Left lung (tissue), 4 donors: ENCODE measurements at regions not wholly inside any gene's neighbourhood (a gene's known extent, or its start where the extent isn't known, plus 50 kb on each side); places are given as distances from the start of the nearest gene placed in this dataset.
A peak's percentile ranks its signal among the peaks of the same experiment; 100 is the strongest.

Experiments used
- ATAC-seq: fragments of 200-7000 bp; cut with Tn5 transposase; one replicate; pipeline ENCODE4 v1.9.1; 2020; ENCODE audit warnings: moderate library complexity
- DNase-seq, 4 donors: peaks; one replicate each; pipeline ENCODE4 v3.0.0-alpha.2; 2013 to 2020
- H3K27ac ChIP-seq, 2 donors: fragments of 200-600 bp; sonication (generic) in 1 of 2; one replicate each; pipeline versions ENCODE4 v1.5.0 to v1.8.0; 2020 to 2021
- H3K27me3 ChIP-seq, 2 donors: fragments of 200-600 bp; sonication (generic) in 1 of 2; one replicate each; pipeline versions ENCODE4 v1.5.0 to v1.8.0; 2020 to 2021
- H3K36me3 ChIP-seq, 2 donors: fragments of 200-600 bp; sonication (generic) in 1 of 2; one replicate each; pipeline versions ENCODE4 v1.5.0 to v1.8.0; 2020 to 2021
- H3K4me1 ChIP-seq, 2 donors: fragments of 200-600 bp; one replicate each; pipeline ENCODE4 v1.8.0; 2021
- H3K4me3 ChIP-seq, 2 donors: fragments of 200-600 bp; sonication (generic) in 1 of 2; one replicate each; pipeline versions ENCODE4 v1.5.0 to v1.8.0; 2020 to 2021; ENCODE audit warnings: mild to moderate bottlenecking in 1 of 2
- H3K9me3 ChIP-seq, 2 donors: fragments of 200-600 bp; sonication (generic) in 1 of 2; one replicate each; pipeline versions ENCODE4 v1.5.0 to v1.8.0; 2020 to 2021
- CTCF ChIP-seq, 2 donors: fragments of 200-600 bp; sonication (generic) in 1 of 2; IDR thresholded peaks; one replicate each; pipeline versions ENCODE4 v1.5.0 to v1.8.0; 2021; ENCODE audit warnings: antibody characterized with exemption in 2 of 2
- intact Hi-C, 2 donors: fragments of 100-400 bp; cut with DNase I; formaldehyde crosslinking; loops; one replicate each; pipeline versions ENCODE4 v1.11.2 to v1.14.2; 2022
- donor health status: DM: no; HTN: yes; CAD: no.
- donor health status: DM: no; HTN: no; CAD: no.

- Histone ChIP-seq H3K27ac (no peak overlapping the region), H3K27me3 (no peaks in the 10 kb centered on the region), H3K4me1 (no peaks in the 10 kb centered on the region), H3K36me3 (no peaks in the 10 kb centered on the region), H3K4me3 (no peak overlapping the region), H3K9me3 (no peaks in the 10 kb centered on the region)
- no peak for ATAC-seq
- no peak for TF ChIP-seq CTCF (IDR thresholded peaks at IDR 0.05)
- no peak for DNase-seq
- intact Hi-C loops: no loop called here
Observed at GRCh38 chr11:11078344-11079086, 220.7 kb upstream of the ZBED5 start.

GRCh38 chr11:11077898-11078297, 220.0 kb upstream of the ZBED5 start:
- intact Hi-C loops: no loop called here
- DNase-seq (no peak), ATAC-seq (no peak)
- H3K4me1 ChIP-seq: no peaks in the 10 kb centered on the region
- TF ChIP-seq CTCF (IDR thresholded peaks at IDR 0.05): no peak
- no peak overlapping the region for H3K4me3 ChIP-seq
- H3K27ac ChIP-seq: no peak overlapping the region
- no peaks in the 10 kb centered on the region for H3K9me3 ChIP-seq
- no peaks in the 10 kb centered on the region for H3K27me3 ChIP-seq
- H3K36me3 ChIP-seq: no peaks in the 10 kb centered on the region

GRCh38 chr11:11076879-11077278, 219.0 kb upstream of the ZBED5 start:
- peak; percentile 69 for ATAC-seq
- H3K9me3 ChIP-seq: no peaks in the 10 kb centered on the region
- intact Hi-C loops: no loop called here
- H3K27me3 ChIP-seq: no peaks in the 10 kb centered on the region
- DNase-seq: peak in 1 of 4 donors; percentile 22
- H3K4me1 ChIP-seq: no peaks in the 10 kb centered on the region
- H3K27ac ChIP-seq: no peak overlapping the region
- no peak overlapping the region for H3K4me3 ChIP-seq
- no peak for TF ChIP-seq CTCF (IDR thresholded peaks at IDR 0.05)
- no peaks in the 10 kb centered on the region for H3K36me3 ChIP-seq

GRCh38 chr11:11076276-11076675, 218.4 kb upstream of the ZBED5 start:
- H3K27me3 ChIP-seq: no peaks in the 10 kb centered on the region
- DNase-seq (no peak), ATAC-seq (no peak)
- H3K4me3 ChIP-seq: no peak overlapping the region
- H3K27ac ChIP-seq: no peak overlapping the region
- no peaks in the 10 kb centered on the region for H3K4me1 ChIP-seq
- no peak for TF ChIP-seq CTCF (IDR thresholded peaks at IDR 0.05)
- no peaks in the 10 kb centered on the region for H3K9me3 ChIP-seq
- intact Hi-C loops: no loop called here
- no peaks in the 10 kb centered on the region for H3K36me3 ChIP-seq

DNA sequence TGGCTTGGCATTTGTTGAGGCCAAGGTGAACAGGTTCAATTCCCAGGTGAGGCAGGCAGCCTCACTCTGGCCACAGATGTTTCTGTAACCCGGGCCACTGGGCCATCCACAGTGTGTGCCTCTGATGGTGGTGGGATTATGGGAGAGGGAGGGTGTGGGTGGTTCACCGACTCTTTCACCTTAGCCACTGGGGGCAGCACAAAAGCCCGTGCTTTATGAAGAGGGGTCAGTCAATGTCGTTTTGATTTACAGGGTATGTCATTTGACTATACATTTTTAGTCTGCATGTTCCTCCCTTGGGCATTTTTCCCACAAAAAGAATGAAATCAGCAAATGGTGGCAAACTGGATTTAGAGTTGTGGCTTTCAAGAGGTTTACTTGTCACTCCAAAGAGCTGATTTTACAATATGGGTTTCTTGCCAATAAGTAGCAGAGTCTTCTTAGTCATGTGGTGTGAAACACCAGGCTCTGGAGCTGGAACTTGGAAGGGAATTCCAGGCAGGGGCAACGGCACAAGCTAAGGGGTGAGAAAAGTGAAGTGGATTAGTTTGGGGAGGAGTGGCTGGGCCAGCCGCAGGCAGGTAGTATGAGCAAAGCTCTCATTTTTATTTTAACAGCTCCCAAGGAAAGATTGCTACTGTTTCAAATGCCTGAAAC, 217.8 kb upstream of the ZBED5 start:
- intact Hi-C loops: no loop called here
- DNase-seq: peak in 1 of 4 donors; percentile 37

More for the DNA sequence above, 217.8 kb upstream of the ZBED5 start:
- Histone ChIP-seq H3K4me1 (no peaks in the 10 kb centered on the region), H3K27me3 (no peaks in the 10 kb centered on the region), H3K4me3 (no peak overlapping the region), H3K27ac (no peak overlapping the region), H3K36me3 (no peaks in the 10 kb centered on the region), H3K9me3 (no peaks in the 10 kb centered on the region)
- TF ChIP-seq CTCF (IDR thresholded peaks at IDR 0.05): no peak
- peak; percentile 67 for ATAC-seq
